ENCODE measurements at regions not wholly inside any gene's neighbourhood (a gene's known extent, or its start where the extent isn't known, plus 50 kb on each side); places are given as distances from the start of the nearest gene placed in this dataset.

- TF ChIP-seq YY1 (IDR thresholded peaks at IDR 0.05; ENCODE audit: insufficient read depth, insufficient read length) (no peak), SUZ12 (IDR thresholded peaks at IDR 0.05; ENCODE audit: extremely low read depth, insufficient read depth, insufficient read length) (no peak)
These were observed 318.4 kb downstream of the SLC6A15 start for GRCh38 chr12:84594157-84594556.
